ENCODE measurements at regions not wholly inside any gene's neighbourhood (a gene's known extent, or its start where the extent isn't known, plus 50 kb on each side); places are given as distances from the start of the nearest gene placed in this dataset.

- intact Hi-C loops (cut with micrococcal nuclease): no loop called here
- CTCF ChIA-PET: no interaction called here
- Mint-ChIP-seq H3K4me3 (no peak overlapping the region), H3K9me3 (peaks cover 20% of the 10 kb centered on the region), H3K27ac (no peak overlapping the region), H3K36me3 (ENCODE audit: low read depth) (peaks cover 3% of the 10 kb centered on the region), H3K27me3 (no peaks in the 10 kb centered on the region), H3K4me1 (ENCODE audit: low read depth) (no peaks in the 10 kb centered on the region)
- no peak for ATAC-seq
- POLR2A ChIA-PET: no interaction called here
- no peak for TF ChIP-seq CTCF (IDR thresholded peaks at IDR 0.05)
- DNase-seq: no peak
Observed at GRCh38 chr10:37671802-37672201, 185.6 kb downstream of the ZNF248 start.

- H3K36me3 Mint-ChIP-seq (ENCODE audit: low read depth): peaks cover 3% of the 10 kb centered on the region
- CTCF ChIA-PET: no interaction called here
Observed at GRCh38 chr10:37667736-37668135, 189.7 kb downstream of the ZNF248 start.

GRCh38 chr10:37654466-37654865 lies 202.9 kb downstream of the ZNF248 start:
- peaks cover 30% of the 10 kb centered on the region for H3K9me3 Mint-ChIP-seq
- ATAC-seq: no peak
- intact Hi-C loops (cut with micrococcal nuclease): no loop called here

More at GRCh38 chr10:37667736-37668135, 189.7 kb downstream of the ZNF248 start:
- intact Hi-C loops (cut with micrococcal nuclease): no loop called here
- DNase-seq: no peak
- POLR2A ChIA-PET: no interaction called here
- Mint-ChIP-seq H3K27ac (no peak overlapping the region), H3K27me3 (no peaks in the 10 kb centered on the region), H3K4me1 (ENCODE audit: low read depth) (no peaks in the 10 kb centered on the region), H3K9me3 (peaks cover 28% of the 10 kb centered on the region), H3K4me3 (no peak overlapping the region)
- ATAC-seq: no peak
- no peak for TF ChIP-seq CTCF (IDR thresholded peaks at IDR 0.05)

GRCh38 chr10:37643187-37643586 lies 214.2 kb downstream of the ZNF248 start:
- TF ChIP-seq CTCF (IDR thresholded peaks at IDR 0.05): no peak
- Mint-ChIP-seq H3K9me3 (peaks cover 8% of the 10 kb centered on the region), H3K27me3 (no peaks in the 10 kb centered on the region), H3K4me1 (ENCODE audit: low read depth) (no peaks in the 10 kb centered on the region), H3K27ac (no peak overlapping the region), H3K36me3 (ENCODE audit: low read depth) (no peaks in the 10 kb centered on the region), H3K4me3 (no peak overlapping the region)
- no peak for DNase-seq
- POLR2A ChIA-PET: no interaction called here
- ATAC-seq: no peak
- intact Hi-C loops (cut with micrococcal nuclease): no loop called here
- CTCF ChIA-PET: no interaction called here

More at GRCh38 chr10:37654466-37654865, 202.9 kb downstream of the ZNF248 start:
- DNase-seq: no peak
- Mint-ChIP-seq H3K36me3 (ENCODE audit: low read depth) (no peaks in the 10 kb centered on the region), H3K4me1 (ENCODE audit: low read depth) (no peaks in the 10 kb centered on the region), H3K27me3 (no peaks in the 10 kb centered on the region), H3K27ac (no peak overlapping the region), H3K4me3 (no peak overlapping the region)
- no peak for TF ChIP-seq CTCF (IDR thresholded peaks at IDR 0.05)
- CTCF ChIA-PET: no interaction called here
- POLR2A ChIA-PET: interaction anchor here (0.7 kb wide), 1 partner anchor 8 kb away, joined by 3 read pairs; no protein-coding TSS in a partner anchor

GRCh38 chr10:37640301-37640700 lies 217.1 kb downstream of the ZNF248 start:
- Mint-ChIP-seq H3K27ac (no peak overlapping the region), H3K4me3 (no peak overlapping the region), H3K4me1 (ENCODE audit: low read depth) (no peaks in the 10 kb centered on the region), H3K36me3 (ENCODE audit: low read depth) (no peaks in the 10 kb centered on the region), H3K27me3 (no peaks in the 10 kb centered on the region), H3K9me3 (peaks cover 19% of the 10 kb centered on the region)
- ChIA-PET CTCF (no interaction called here), POLR2A (no interaction called here)
- no peak for DNase-seq
- TF ChIP-seq CTCF (IDR thresholded peaks at IDR 0.05): no peak
- intact Hi-C loops (cut with micrococcal nuclease): no loop called here
- no peak for ATAC-seq

All from activated CD8-positive, alpha-beta T cell treated with anti-CD3 and anti-CD28 coated beads for 36 hours (primary cell).